Uterus (tissue), 2 donors: ENCODE measurements at regions not wholly inside any gene's neighbourhood (a gene's known extent, or its start where the extent isn't known, plus 50 kb on each side); places are given as distances from the start of the nearest gene placed in this dataset.

Experiments used
- POLR2A ChIP-seq, 2 donors: fragments of 450-650 bp; IDR thresholded peaks; one replicate each; pipeline ENCODE4 v1.6.1; 2016; ENCODE audit warnings: antibody characterized with exemption in 2 of 2, mild to moderate bottlenecking in 1 of 2, moderate library complexity in 1 of 2
- TF ChIP-seq, protein P1 (sequence below), 4 experiments: fragments of 200-600 bp in 2 of 4; fragments of 450-650 bp in 2 of 4; sonication (generic) in 2 of 4; IDR thresholded peaks; one replicate each; pipeline ENCODE4 v1.5.1; 2016 to 2019; ENCODE audit warnings: antibody characterized with exemption in 4 of 4, mild to moderate bottlenecking in 2 of 4, moderate library complexity in 1 of 4

DNA sequence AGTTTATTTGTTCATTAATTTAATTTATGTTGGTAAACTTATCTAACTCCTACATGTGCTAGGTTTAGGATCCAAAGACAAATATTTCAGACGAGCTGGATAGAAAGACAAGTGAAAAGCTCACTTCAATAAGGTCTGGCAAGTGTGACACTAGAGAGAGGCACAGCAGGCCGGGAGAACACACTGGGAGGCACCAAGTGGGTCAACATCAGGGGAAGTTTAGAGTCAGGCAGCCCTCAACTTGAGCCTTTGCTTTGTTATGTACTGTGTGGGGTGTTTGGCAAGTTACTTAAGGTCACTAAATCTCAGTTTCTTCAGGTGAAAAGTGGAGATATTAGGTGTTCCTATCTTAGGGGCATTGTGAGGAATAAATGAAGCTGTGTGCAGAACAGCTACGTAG lies 214.4 kb downstream of the PCSK1 start:
- no peak for TF ChIP-seq POLR2A (IDR thresholded peaks at IDR 0.05)
- TF ChIP-seq, protein P1, sequence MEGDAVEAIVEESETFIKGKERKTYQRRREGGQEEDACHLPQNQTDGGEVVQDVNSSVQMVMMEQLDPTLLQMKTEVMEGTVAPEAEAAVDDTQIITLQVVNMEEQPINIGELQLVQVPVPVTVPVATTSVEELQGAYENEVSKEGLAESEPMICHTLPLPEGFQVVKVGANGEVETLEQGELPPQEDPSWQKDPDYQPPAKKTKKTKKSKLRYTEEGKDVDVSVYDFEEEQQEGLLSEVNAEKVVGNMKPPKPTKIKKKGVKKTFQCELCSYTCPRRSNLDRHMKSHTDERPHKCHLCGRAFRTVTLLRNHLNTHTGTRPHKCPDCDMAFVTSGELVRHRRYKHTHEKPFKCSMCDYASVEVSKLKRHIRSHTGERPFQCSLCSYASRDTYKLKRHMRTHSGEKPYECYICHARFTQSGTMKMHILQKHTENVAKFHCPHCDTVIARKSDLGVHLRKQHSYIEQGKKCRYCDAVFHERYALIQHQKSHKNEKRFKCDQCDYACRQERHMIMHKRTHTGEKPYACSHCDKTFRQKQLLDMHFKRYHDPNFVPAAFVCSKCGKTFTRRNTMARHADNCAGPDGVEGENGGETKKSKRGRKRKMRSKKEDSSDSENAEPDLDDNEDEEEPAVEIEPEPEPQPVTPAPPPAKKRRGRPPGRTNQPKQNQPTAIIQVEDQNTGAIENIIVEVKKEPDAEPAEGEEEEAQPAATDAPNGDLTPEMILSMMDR (IDR thresholded peaks at IDR 0.05), result no peak
